HG03354 (cell line): ENCODE measurements at regions not wholly inside any gene's neighbourhood (a gene's known extent, or its start where the extent isn't known, plus 50 kb on each side); places are given as distances from the start of the nearest gene placed in this dataset.

Experiments
- ATAC-seq: cut with Tn5 transposase; IDR thresholded peaks from one replicate; pipeline ENCODE4 v1.9.1; 2021; ENCODE audit warnings: mild to moderate bottlenecking; ENCODE audit not compliant: unreplicated experiment, poor library complexity, severe bottlenecking

- no peak for ATAC-seq
Measured at GRCh38 chr3:43965656-43966055, 274.9 kb downstream of the ABHD5 start.

GRCh38 chr3:43966126-43966525 lies 275.4 kb downstream of the ABHD5 start:
- ATAC-seq = no peak

- no peak for ATAC-seq
Measured at GRCh38 chr3:43966530-43966929, 275.2 kb upstream of the TOPAZ1 start.

GRCh38 chr3:43968465-43968864 lies 273.2 kb upstream of the TOPAZ1 start:
- no peak for ATAC-seq

- no peak for ATAC-seq
Measured at GRCh38 chr3:43969944-43970343, 271.7 kb upstream of the TOPAZ1 start.

- ATAC-seq = no peak
Measured at GRCh38 chr3:43970351-43970750, 271.3 kb upstream of the TOPAZ1 start.

- ATAC-seq = no peak
Measured at GRCh38 chr3:43970920-43971319, 270.8 kb upstream of the TOPAZ1 start.

- ATAC-seq = no peak
Measured at GRCh38 chr3:43971486-43971885, 270.2 kb upstream of the TOPAZ1 start.

- no peak for ATAC-seq
Measured at GRCh38 chr3:43978708-43979107, 263.0 kb upstream of the TOPAZ1 start.

GRCh38 chr3:43979645-43980044 lies 262.0 kb upstream of the TOPAZ1 start:
- ATAC-seq = no peak

GRCh38 chr3:43994657-43995546 lies 246.8 kb upstream of the TOPAZ1 start:
- ATAC-seq = no peak

GRCh38 chr3:43995547-43996378 lies 245.9 kb upstream of the TOPAZ1 start:
- ATAC-seq = no peak

- no peak for ATAC-seq
Measured at GRCh38 chr3:43996379-43997301, 245.0 kb upstream of the TOPAZ1 start.

- no peak for ATAC-seq
Measured at GRCh38 chr3:43997316-43997715, 244.4 kb upstream of the TOPAZ1 start.

- no peak for ATAC-seq
Measured at GRCh38 chr3:43997788-43998369, 243.8 kb upstream of the TOPAZ1 start.

GRCh38 chr3:43998370-43998835 lies 243.3 kb upstream of the TOPAZ1 start:
- ATAC-seq = no peak

- peak; percentile 48 for ATAC-seq
Measured at GRCh38 chr3:43998836-43999727, 242.6 kb upstream of the TOPAZ1 start.

GRCh38 chr3:43999728-44000319 lies 241.9 kb upstream of the TOPAZ1 start:
- ATAC-seq = no peak
